IPS-18a (cell line): ENCODE measurements at regions not wholly inside any gene's neighbourhood (a gene's known extent, or its start where the extent isn't known, plus 50 kb on each side); places are given as distances from the start of the nearest gene placed in this dataset.
"Not testable (repeated sequence)": the region's sequence is repeated elsewhere in the genome, so short reads cannot be mapped to it uniquely, and the experiment has no call there.

Source experiments
- H3K27ac ChIP-seq: one replicate; pipeline ENCODE4 v1.5.1; 2013; ENCODE audit warnings: low read length
- H3K27me3 ChIP-seq: one replicate; pipeline ENCODE4 v1.6.1; 2013; ENCODE audit warnings: mild to moderate bottlenecking, low read length; ENCODE audit not compliant: control insufficient read depth, insufficient read depth
- H3K36me3 ChIP-seq: one replicate; pipeline ENCODE4 v1.6.1; 2013; ENCODE audit warnings: low read depth, low read length; ENCODE audit not compliant: control insufficient read depth
- H3K4me1 ChIP-seq: one replicate; pipeline ENCODE4 v1.6.1; 2013; ENCODE audit warnings: low read depth, low read length; ENCODE audit not compliant: control insufficient read depth
- H3K4me3 ChIP-seq: one replicate; pipeline ENCODE4 v1.5.1; 2013; ENCODE audit warnings: low read length
- H3K9ac ChIP-seq: one replicate; pipeline ENCODE4 v1.6.1; 2013; ENCODE audit warnings: mild to moderate bottlenecking, low read length, moderate library complexity
- H3K9me3 ChIP-seq: one replicate; pipeline ENCODE4 v1.6.1; 2013; ENCODE audit warnings: low read depth, low read length; ENCODE audit not compliant: control insufficient read depth

DNA sequence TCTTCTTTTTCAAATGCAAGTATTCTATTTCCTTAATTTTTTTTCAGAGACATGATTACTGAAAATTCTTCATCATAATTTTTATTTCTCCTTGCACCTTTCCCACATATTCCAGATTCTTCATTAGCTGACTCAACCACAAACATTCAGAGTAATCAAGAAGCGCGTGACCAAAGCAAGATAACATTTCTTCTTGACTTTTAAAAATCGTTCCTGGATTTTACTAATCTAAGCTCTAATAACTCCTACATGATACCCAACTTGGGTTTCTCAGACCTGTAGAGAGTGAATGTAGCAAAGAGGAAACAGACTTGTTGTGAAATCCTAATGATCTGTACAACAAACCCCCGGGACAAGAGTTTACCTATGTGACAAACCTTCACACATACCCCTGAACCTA is 615.0 kb downstream of the TMA16 start:
- Histone ChIP-seq H3K27ac (no peak overlapping the region), H3K36me3 (no peaks in the 10 kb centered on the region), H3K9me3 (no peaks in the 10 kb centered on the region), H3K4me3 (no peak overlapping the region), H3K4me1 (peaks cover 8% of the 10 kb centered on the region), H3K9ac (no peak overlapping the region), H3K27me3 (no peaks in the 10 kb centered on the region)

DNA sequence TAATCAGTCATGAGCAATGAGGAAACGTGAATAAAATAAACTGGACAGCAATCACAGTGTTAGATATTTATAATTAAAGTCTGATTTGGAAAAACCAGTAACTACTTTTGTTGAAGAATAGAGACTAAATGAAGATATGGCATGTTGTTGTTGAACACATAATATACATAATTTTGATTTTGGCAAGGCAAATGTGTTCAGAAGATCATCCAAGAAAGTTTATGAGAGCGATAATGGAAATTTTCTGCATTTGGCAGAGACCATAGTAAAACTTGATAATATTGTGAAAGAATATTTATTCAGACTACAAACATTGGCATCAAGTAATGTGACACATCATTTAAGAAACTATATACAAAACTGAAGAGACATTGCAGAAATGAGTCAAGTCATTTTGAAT is 620.7 kb downstream of the TMA16 start:
- Histone ChIP-seq H3K9ac (no peak overlapping the region), H3K9me3 (no peaks in the 10 kb centered on the region), H3K4me3 (no peak overlapping the region), H3K27me3 (no peaks in the 10 kb centered on the region), H3K36me3 (no peaks in the 10 kb centered on the region), H3K27ac (no peak overlapping the region), H3K4me1 (peaks cover 8% of the 10 kb centered on the region)

DNA sequence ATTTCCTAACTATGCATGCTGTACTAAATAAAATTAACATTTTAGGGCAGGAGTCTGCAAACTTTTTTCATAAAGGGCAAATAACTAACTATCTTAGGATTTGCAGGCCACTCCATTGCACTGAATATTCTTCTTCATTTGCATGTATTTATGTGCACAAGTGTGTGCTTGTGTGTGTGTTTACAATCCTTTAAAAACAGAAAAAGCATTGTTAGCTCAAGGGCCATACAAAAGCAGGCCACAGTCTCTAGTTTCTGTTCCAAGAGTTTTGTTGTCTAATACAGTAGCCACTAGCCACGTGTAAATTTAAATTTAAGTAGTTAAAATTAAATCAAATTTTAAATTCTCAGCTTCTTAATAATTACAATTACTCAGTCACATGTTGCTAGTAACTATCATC is 621.8 kb downstream of the TMA16 start:
- Histone ChIP-seq H3K4me3 (no peak overlapping the region), H3K36me3 (no peaks in the 10 kb centered on the region), H3K27ac (no peak overlapping the region), H3K9ac (no peak overlapping the region), H3K9me3 (no peaks in the 10 kb centered on the region), H3K27me3 (no peaks in the 10 kb centered on the region), H3K4me1 (peaks cover 8% of the 10 kb centered on the region)

DNA sequence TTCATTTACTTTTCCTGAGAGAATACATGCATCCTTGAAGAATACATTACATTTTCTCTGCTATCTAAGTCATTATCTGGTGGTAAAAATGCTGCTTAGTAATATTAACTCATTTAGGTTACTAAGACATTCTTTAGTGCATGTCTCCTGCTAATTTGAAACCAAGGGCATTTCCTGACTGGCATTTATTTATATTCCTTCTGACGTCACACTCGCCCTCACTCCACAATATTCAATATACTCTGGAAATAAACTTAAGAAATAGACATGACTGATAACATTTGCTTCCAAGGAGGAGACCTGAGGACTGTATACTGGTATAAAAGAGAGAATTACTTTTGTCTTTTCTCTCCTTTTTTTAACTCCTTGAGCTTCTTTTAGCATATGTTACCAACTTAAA is 619.5 kb upstream of the SMIM31 start:
- no peaks in the 10 kb centered on the region for H3K9me3 ChIP-seq
- no peaks in the 10 kb centered on the region for H3K4me1 ChIP-seq
- no peaks in the 10 kb centered on the region for H3K27me3 ChIP-seq
- H3K9ac ChIP-seq, result no peak overlapping the region
- H3K4me3 ChIP-seq, result no peak overlapping the region
- H3K36me3 ChIP-seq, result no peaks in the 10 kb centered on the region
- H3K27ac ChIP-seq, result no peak overlapping the region

DNA sequence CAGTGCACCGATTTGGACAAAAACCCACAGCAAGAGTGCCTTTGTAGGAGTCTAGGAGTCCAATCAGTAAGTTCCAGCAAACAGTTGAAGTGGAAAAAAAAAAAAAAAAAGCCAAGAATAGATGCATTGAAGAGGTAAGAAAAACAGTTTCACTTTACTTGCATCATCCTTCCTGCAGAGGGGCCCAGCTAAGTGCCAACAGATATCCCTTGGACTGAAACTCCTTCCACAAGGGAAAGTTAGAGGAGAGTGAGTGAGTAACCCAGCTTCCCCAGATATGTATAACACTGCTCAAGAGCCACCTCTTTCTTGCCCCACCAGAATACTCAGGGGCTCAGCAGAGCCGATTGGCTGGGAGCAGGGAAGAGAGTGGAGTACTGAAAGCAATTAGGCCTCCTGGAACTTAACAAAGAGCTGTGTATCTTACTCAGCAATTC is 617.7 kb upstream of the SMIM31 start:
- no peak overlapping the region for H3K4me3 ChIP-seq

DNA sequence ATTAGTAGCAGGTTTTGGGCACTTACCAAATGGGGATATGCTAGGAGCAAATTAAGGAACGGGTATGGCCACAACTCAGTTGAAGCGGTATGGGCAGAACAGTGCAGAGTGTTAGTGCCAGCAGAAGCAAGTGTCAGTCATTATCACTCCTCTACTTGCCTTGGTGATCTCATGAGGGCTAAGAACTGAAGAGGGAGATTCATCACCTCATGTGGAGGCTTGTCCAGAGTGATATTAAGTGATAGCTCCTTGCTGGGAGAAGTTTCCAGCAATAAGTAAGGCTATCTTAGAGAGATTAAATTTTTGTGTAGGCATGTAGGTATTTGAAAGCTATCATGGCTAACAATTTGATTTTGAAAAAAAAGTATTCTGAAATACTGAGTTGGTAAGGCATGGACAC is 615.4 kb upstream of the SMIM31 start:
- Histone ChIP-seq H3K9me3 (no peaks in the 10 kb centered on the region), H3K27ac (no peak overlapping the region), H3K9ac (no peak overlapping the region)

More for the DNA sequence above, 617.7 kb upstream of the SMIM31 start:
- Histone ChIP-seq H3K27me3 (no peaks in the 10 kb centered on the region), H3K9me3 (no peaks in the 10 kb centered on the region), H3K27ac (no peak overlapping the region), H3K36me3 (no peaks in the 10 kb centered on the region), H3K9ac (no peak overlapping the region), H3K4me1 (no peaks in the 10 kb centered on the region)

DNA sequence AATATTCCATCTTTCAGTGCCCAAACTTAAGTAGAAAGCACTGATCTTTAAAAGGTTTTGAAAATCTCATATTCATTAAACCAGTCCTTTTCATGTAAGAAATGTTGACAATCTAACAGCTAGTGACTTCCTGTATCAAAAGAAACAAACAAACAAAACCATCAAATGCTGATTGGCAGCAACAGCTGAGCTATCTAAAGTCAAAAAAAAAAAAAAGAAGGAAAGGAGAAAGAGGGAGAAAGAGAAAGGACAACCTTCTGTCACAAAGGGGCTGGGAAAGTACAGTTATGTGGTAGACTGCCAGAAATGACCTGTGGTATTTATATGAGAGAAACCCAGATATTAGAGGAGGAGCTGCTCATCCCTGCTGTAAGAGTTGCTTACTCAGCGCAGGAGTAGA is 614.6 kb upstream of the SMIM31 start:
- Histone ChIP-seq H3K9ac (no peak overlapping the region), H3K27me3 (no peaks in the 10 kb centered on the region), H3K4me3 (no peak overlapping the region), H3K4me1 (no peaks in the 10 kb centered on the region), H3K36me3 (no peaks in the 10 kb centered on the region), H3K9me3 (no peaks in the 10 kb centered on the region), H3K27ac (no peak overlapping the region)

More for the DNA sequence above, 615.4 kb upstream of the SMIM31 start:
- Histone ChIP-seq H3K36me3 (no peaks in the 10 kb centered on the region), H3K4me1 (no peaks in the 10 kb centered on the region), H3K27me3 (no peaks in the 10 kb centered on the region), H3K4me3 (no peak overlapping the region)

DNA sequence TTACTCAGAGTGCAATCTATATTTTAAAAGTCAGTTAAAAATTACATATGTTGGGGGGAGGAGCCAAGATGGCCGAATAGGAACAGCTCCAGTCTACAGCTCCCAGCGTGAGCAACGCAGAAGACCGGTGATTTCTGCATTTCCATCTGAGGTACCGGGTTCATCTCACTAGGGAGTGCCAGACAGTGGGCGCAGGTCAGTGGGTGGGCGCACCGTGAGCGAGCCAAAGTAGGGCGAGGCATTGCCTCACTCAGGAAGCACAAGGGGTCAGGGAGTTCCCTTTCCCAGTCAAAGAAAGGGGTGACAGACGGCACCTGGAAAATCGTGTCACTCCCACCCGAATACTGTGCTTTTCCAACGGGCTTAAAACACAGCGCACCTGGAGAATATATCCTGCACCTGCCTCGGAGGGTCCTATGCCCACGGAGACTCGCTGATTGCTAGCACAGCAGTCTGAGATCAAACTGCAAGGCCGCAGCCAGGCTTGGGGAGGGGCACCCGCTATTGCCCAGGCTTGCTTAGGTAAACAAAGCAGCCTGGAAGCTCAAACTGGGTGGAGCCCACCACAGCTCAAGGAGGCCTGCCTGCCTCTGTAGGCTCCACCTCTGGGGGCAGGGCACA is 612.1 kb upstream of the SMIM31 start:
- not testable (repeated sequence) for H3K27me3 ChIP-seq, H3K9me3 ChIP-seq, H3K4me3 ChIP-seq, H3K9ac ChIP-seq, H3K4me1 ChIP-seq, H3K36me3 ChIP-seq, H3K27ac ChIP-seq

DNA sequence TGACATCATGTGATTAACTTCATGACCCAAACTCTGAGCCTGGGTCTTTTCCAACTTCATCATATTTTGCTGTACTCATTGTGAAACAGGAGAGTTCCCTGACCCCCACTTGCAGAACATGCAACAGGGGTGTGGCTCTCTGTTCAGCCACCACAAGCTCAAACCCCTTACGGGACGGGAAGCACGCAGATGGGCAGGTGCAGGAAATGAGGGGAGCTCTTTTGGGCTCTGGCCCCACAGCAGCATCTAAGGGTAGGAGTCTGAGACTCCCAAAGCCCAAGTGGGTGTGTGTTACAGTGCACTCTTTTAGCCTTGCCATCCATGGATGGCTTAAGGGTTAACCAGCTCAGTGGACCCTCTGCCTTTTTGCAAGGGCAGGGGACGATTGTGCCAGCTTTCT is 599.5 kb upstream of the SMIM31 start:
- no peak overlapping the region for H3K4me3 ChIP-seq
- no peak overlapping the region for H3K9ac ChIP-seq
- no peaks in the 10 kb centered on the region for H3K4me1 ChIP-seq
- H3K9me3 ChIP-seq, result no peaks in the 10 kb centered on the region
- no peaks in the 10 kb centered on the region for H3K36me3 ChIP-seq
- no peaks in the 10 kb centered on the region for H3K27me3 ChIP-seq
- H3K27ac ChIP-seq, result no peak overlapping the region

DNA sequence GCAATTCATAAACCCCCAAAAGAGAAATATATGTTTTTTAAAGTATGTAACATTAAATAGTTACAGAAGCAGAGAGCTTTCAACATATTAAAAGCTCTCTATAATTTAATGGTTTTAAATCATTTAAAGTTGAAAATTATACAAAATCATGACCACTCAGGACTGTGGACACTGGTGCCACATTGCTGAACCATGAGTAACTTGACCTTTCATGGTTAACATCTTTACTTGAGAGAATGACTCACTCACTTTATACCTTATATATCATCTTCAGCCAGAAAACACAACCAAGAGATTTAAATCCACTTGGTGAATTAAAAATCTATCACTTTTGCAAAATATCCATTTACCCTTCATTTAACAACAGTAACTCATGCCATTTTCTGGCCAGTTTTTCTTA is 584.3 kb upstream of the SMIM31 start:
- H3K4me1 ChIP-seq, result no peaks in the 10 kb centered on the region
- no peak overlapping the region for H3K9ac ChIP-seq
- H3K36me3 ChIP-seq, result no peaks in the 10 kb centered on the region
- H3K4me3 ChIP-seq, result no peak overlapping the region
- no peak overlapping the region for H3K27ac ChIP-seq
- no peaks in the 10 kb centered on the region for H3K27me3 ChIP-seq
- no peaks in the 10 kb centered on the region for H3K9me3 ChIP-seq

DNA sequence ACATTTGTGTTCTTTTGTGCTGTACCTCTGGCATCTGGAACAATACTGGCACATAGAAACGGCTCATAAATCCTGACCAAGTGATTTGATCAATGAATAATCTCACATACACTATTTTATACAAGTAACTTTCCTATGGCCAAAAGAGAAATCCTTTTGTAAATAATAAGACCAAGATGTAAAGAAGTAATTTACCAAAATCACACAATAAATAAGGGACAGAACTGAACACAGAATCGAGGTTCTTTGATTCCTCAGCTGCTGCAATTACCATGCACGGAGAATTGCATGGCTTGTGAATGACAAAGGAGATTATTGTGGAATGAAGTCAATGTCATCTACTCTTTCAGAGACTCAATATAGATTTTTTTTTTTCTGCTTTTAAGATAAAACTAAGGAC is 576.8 kb upstream of the SMIM31 start:
- Histone ChIP-seq H3K4me1 (peaks cover 4% of the 10 kb centered on the region), H3K27me3 (no peaks in the 10 kb centered on the region), H3K9me3 (no peaks in the 10 kb centered on the region), H3K27ac (no peak overlapping the region), H3K9ac (no peak overlapping the region), H3K4me3 (no peak overlapping the region), H3K36me3 (no peaks in the 10 kb centered on the region)

DNA sequence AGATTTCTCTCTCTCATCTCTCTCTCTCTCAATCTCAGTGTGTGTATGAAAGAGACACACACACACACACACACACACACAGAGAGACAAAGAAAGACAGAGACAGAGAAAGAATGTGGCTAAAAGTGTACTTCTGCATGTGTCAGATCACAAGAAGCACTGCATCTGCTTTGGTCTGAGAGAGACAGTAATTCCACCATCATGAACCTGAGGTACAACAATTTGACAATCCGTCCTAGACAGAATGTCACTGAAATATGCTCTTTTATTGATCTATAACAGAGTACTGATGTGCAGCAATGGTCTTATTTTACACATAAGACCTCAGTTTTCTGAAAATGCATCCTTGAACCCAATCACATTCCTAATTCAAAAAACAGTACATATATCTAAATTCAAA is 576.2 kb upstream of the SMIM31 start:
- Histone ChIP-seq H3K4me1 (peaks cover 4% of the 10 kb centered on the region), H3K27ac (no peak overlapping the region), H3K9ac (no peak overlapping the region), H3K4me3 (no peak overlapping the region), H3K36me3 (no peaks in the 10 kb centered on the region), H3K9me3 (no peaks in the 10 kb centered on the region), H3K27me3 (no peaks in the 10 kb centered on the region)
